Liver (tissue), 8 donors: ENCODE measurements at regions not wholly inside any gene's neighbourhood (a gene's known extent, or its start where the extent isn't known, plus 50 kb on each side); places are given as distances from the start of the nearest gene placed in this dataset.

Experiments
- DNase-seq: peaks from one replicate; pipeline ENCODE4 v3.0.0-alpha.2; 2017; ENCODE audit warnings: low spot score
- H3K27ac ChIP-seq, 2 donors: one replicate each; pipeline ENCODE4 v1.7.0; 2013; ENCODE audit warnings: inconsistent platforms in 2 of 2, low read length in 2 of 2, control low read depth in 1 of 2, low read depth in 1 of 2, mild to moderate bottlenecking in 1 of 2
- H3K27me3 ChIP-seq, 4 donors: one replicate each; pipeline versions ENCODE4 v1.6.1 to v1.7.0; 2013; ENCODE audit warnings: low read length in 3 of 4, inconsistent platforms in 1 of 4, mild to moderate bottlenecking in 1 of 4, moderate library complexity in 1 of 4; ENCODE audit not compliant: control insufficient read depth in 4 of 4, insufficient read depth in 4 of 4
- H3K36me3 ChIP-seq, 4 donors: one replicate each; pipeline versions ENCODE4 v1.6.1 to v1.7.0; 2013; ENCODE audit warnings: low read length in 3 of 4, mild to moderate bottlenecking in 3 of 4, low read depth in 1 of 4, moderate library complexity in 1 of 4; ENCODE audit not compliant: control insufficient read depth in 4 of 4, insufficient read depth in 3 of 4
- H3K4me1 ChIP-seq, 4 donors: one replicate each; pipeline versions ENCODE4 v1.6.1 to v1.7.0; 2013; ENCODE audit warnings: low read length in 3 of 4, mild to moderate bottlenecking in 3 of 4, moderate library complexity in 1 of 4; ENCODE audit not compliant: control insufficient read depth in 4 of 4, insufficient read depth in 4 of 4
- H3K4me3 ChIP-seq, 3 donors: one replicate each; pipeline versions ENCODE4 v1.6.1 to v1.7.0; 2013; ENCODE audit warnings: low read length in 3 of 3, control low read depth in 1 of 3, low read depth in 1 of 3, mild to moderate bottlenecking in 1 of 3
- H3K9ac ChIP-seq, 2 donors: one replicate each; pipeline ENCODE4 v1.7.0; 2013; ENCODE audit warnings: low read length in 2 of 2, mild to moderate bottlenecking in 2 of 2, moderate library complexity in 2 of 2, control low read depth in 1 of 2, low read depth in 1 of 2
- H3K9me3 ChIP-seq, 4 donors: one replicate each; pipeline versions ENCODE4 v1.6.1 to v1.7.0; 2013; ENCODE audit warnings: low read length in 3 of 4; ENCODE audit not compliant: control insufficient read depth in 4 of 4
- EGR1 ChIP-seq, 2 donors: IDR thresholded peaks; 2 replicates each; pipeline ENCODE4 v1.6.1; 2016 to 2018; ENCODE audit warnings: antibody characterized with exemption in 2 of 2, low read depth in 2 of 2
- FOXA1 ChIP-seq: IDR thresholded peaks from 2 replicates; pipeline ENCODE4 v1.6.1; 2016; ENCODE audit warnings: antibody characterized with exemption
- GABPA ChIP-seq, 2 donors: IDR thresholded peaks in 1 of 2; conservative IDR thresholded peaks in 1 of 2; 2 replicates each; pipeline ENCODE4 v1.6.1; 2016; ENCODE audit warnings: antibody characterized with exemption in 2 of 2, mild to moderate bottlenecking in 1 of 2, moderate library complexity in 1 of 2
- HNF4A ChIP-seq, 2 donors: conservative IDR thresholded peaks; 2 replicates each; pipeline ENCODE4 v1.6.1; 2016; ENCODE audit warnings: antibody characterized with exemption in 2 of 2, mild to moderate bottlenecking in 2 of 2
- HNF4G ChIP-seq: IDR thresholded peaks from 2 replicates; pipeline ENCODE4 v1.6.1; 2016; ENCODE audit warnings: antibody characterized with exemption
- JUND ChIP-seq, 2 donors: IDR thresholded peaks; 2 replicates each; pipeline ENCODE4 v1.6.1; 2016; ENCODE audit warnings: antibody characterized with exemption in 2 of 2
- NR2F2 ChIP-seq: IDR thresholded peaks from 2 replicates; pipeline ENCODE4 v1.6.1; 2016; ENCODE audit warnings: antibody characterized with exemption
- RAD21 ChIP-seq, 2 donors: IDR thresholded peaks; 2 replicates each; pipeline ENCODE4 v1.6.1; 2016; ENCODE audit warnings: antibody characterized with exemption in 2 of 2, mild to moderate bottlenecking in 2 of 2
- RXRA ChIP-seq, 2 donors: IDR thresholded peaks; 2 replicates each; pipeline ENCODE4 v1.6.1; 2017 to 2018; ENCODE audit warnings: antibody characterized with exemption in 2 of 2, mild to moderate bottlenecking in 1 of 2
- SP1 ChIP-seq: IDR thresholded peaks from 2 replicates; pipeline ENCODE4 v1.6.1; 2018; ENCODE audit warnings: antibody characterized with exemption, mild to moderate bottlenecking
- YY1 ChIP-seq: IDR thresholded peaks from 2 replicates; pipeline ENCODE4 v1.6.1; 2016; ENCODE audit warnings: antibody characterized with exemption, mild to moderate bottlenecking
- WGBS: extraction: QIAGEN DNeasy Blood & Tissue Kit; methylation state at CpG from one replicate; pipeline ENCODE4 v1.1.7; 2013; 5-methylcytosine and 5-hydroxymethylcytosine counted together
- TF ChIP-seq, protein P1 (sequence below): IDR thresholded peaks from 2 replicates; pipeline ENCODE4 v1.6.1; 2016; ENCODE audit warnings: antibody characterized with exemption
- TF ChIP-seq, protein P2 (sequence below): fragments of 150-350 bp; IDR thresholded peaks from 2 replicates; pipeline ENCODE4 v1.5.1; 2017; ENCODE audit warnings: improper control_type of control experiment, low read depth, low read length; ENCODE audit not compliant: missing input control
- TF ChIP-seq, protein P3 (sequence below): IDR thresholded peaks from 2 replicates; pipeline ENCODE4 v1.6.1; 2016; ENCODE audit warnings: antibody characterized with exemption, mild to moderate bottlenecking
- TF ChIP-seq, protein P4 (sequence below): IDR thresholded peaks from 2 replicates; pipeline ENCODE4 v1.6.1; 2016; ENCODE audit warnings: antibody characterized with exemption
- TF ChIP-seq, protein P5 (sequence below): IDR thresholded peaks from 2 replicates; pipeline ENCODE4 v1.6.1; 2016; ENCODE audit warnings: antibody characterized with exemption
- donor health status: healthy.
- donor health status: healthy.
- donor health status: healthy.
- donor health status: healthy.
- donor health status: healthy.

DNA sequence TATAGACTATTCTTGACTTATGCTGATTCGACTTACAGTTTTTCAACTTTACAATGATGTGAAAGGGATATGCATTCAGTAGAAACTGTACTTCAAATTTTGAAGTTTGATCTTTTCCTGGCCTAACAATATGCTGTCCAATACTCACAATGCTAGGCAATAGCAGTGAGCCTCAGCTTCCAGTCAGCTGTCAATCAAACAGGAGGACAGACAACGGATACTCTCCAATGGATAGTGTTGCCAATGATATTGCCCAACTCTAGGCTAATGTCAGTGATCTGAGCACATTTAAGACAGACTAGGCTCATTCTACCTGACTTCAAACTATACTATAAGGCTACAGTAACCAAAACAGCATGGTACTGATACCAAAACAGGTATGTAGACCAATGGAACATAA lies 55.0 kb upstream of the ZNF280D start (continued):
- TF ChIP-seq, protein P1, sequence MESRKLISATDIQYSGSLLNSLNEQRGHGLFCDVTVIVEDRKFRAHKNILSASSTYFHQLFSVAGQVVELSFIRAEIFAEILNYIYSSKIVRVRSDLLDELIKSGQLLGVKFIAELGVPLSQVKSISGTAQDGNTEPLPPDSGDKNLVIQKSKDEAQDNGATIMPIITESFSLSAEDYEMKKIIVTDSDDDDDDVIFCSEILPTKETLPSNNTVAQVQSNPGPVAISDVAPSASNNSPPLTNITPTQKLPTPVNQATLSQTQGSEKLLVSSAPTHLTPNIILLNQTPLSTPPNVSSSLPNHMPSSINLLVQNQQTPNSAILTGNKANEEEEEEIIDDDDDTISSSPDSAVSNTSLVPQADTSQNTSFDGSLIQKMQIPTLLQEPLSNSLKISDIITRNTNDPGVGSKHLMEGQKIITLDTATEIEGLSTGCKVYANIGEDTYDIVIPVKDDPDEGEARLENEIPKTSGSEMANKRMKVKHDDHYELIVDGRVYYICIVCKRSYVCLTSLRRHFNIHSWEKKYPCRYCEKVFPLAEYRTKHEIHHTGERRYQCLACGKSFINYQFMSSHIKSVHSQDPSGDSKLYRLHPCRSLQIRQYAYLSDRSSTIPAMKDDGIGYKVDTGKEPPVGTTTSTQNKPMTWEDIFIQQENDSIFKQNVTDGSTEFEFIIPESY = no peak

DNA sequence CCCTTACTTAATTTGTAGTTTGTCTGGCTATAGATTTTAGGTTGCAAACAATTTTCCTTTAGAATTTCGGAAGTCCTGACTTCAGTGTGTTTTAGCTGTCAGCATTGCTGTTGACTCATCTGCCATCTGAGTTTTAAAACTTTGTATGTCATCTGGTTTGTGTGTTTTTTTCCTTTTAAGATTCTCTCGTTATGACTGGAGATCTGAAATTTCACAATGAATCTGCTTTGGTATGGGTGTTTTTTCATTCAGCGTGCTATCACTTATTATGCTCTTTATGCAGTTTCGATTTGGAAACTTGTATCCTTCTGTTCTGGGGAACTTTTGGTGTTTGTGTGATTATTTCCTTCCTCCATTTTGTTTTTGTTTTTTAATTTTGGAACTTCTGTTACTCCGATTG lies 53.7 kb upstream of the ZNF280D start:
- TF ChIP-seq, protein P2, sequence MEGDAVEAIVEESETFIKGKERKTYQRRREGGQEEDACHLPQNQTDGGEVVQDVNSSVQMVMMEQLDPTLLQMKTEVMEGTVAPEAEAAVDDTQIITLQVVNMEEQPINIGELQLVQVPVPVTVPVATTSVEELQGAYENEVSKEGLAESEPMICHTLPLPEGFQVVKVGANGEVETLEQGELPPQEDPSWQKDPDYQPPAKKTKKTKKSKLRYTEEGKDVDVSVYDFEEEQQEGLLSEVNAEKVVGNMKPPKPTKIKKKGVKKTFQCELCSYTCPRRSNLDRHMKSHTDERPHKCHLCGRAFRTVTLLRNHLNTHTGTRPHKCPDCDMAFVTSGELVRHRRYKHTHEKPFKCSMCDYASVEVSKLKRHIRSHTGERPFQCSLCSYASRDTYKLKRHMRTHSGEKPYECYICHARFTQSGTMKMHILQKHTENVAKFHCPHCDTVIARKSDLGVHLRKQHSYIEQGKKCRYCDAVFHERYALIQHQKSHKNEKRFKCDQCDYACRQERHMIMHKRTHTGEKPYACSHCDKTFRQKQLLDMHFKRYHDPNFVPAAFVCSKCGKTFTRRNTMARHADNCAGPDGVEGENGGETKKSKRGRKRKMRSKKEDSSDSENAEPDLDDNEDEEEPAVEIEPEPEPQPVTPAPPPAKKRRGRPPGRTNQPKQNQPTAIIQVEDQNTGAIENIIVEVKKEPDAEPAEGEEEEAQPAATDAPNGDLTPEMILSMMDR = no peak
- TF ChIP-seq, protein P3, sequence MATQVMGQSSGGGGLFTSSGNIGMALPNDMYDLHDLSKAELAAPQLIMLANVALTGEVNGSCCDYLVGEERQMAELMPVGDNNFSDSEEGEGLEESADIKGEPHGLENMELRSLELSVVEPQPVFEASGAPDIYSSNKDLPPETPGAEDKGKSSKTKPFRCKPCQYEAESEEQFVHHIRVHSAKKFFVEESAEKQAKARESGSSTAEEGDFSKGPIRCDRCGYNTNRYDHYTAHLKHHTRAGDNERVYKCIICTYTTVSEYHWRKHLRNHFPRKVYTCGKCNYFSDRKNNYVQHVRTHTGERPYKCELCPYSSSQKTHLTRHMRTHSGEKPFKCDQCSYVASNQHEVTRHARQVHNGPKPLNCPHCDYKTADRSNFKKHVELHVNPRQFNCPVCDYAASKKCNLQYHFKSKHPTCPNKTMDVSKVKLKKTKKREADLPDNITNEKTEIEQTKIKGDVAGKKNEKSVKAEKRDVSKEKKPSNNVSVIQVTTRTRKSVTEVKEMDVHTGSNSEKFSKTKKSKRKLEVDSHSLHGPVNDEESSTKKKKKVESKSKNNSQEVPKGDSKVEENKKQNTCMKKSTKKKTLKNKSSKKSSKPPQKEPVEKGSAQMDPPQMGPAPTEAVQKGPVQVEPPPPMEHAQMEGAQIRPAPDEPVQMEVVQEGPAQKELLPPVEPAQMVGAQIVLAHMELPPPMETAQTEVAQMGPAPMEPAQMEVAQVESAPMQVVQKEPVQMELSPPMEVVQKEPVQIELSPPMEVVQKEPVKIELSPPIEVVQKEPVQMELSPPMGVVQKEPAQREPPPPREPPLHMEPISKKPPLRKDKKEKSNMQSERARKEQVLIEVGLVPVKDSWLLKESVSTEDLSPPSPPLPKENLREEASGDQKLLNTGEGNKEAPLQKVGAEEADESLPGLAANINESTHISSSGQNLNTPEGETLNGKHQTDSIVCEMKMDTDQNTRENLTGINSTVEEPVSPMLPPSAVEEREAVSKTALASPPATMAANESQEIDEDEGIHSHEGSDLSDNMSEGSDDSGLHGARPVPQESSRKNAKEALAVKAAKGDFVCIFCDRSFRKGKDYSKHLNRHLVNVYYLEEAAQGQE = no peak
- no peak for TF ChIP-seq YY1
- TF ChIP-seq, protein P4, sequence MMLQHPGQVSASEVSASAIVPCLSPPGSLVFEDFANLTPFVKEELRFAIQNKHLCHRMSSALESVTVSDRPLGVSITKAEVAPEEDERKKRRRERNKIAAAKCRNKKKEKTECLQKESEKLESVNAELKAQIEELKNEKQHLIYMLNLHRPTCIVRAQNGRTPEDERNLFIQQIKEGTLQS = no peak
- TF ChIP-seq RAD21 (IDR thresholded peaks at IDR 0.05) = no peak
- TF ChIP-seq HNF4A (conservative IDR thresholded peaks at IDR 0.05) = no peak
- TF ChIP-seq JUND (IDR thresholded peaks at IDR 0.05) = no peak
- no peak for TF ChIP-seq RXRA (IDR thresholded peaks at IDR 0.05)
- TF ChIP-seq, protein P5, sequence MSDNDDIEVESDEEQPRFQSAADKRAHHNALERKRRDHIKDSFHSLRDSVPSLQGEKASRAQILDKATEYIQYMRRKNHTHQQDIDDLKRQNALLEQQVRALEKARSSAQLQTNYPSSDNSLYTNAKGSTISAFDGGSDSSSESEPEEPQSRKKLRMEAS = no peak
- TF ChIP-seq, protein P1 = no peak
- no peak for TF ChIP-seq EGR1 (IDR thresholded peaks at IDR 0.05; ENCODE audit: low read depth in 2 of 2)
- no peak for TF ChIP-seq NR2F2
- TF ChIP-seq HNF4G = no peak
- no peak for TF ChIP-seq FOXA1
- TF ChIP-seq GABPA (IDR thresholded peaks at IDR 0.05 in 1 of 2, conservative IDR thresholded peaks at IDR 0.05 in 1 of 2) = no peak
- TF ChIP-seq SP1 = no peak
- Histone ChIP-seq H3K9ac (no peak overlapping the region), H3K9me3 (peaks cover 0 to 4% (median 0%) of the 10 kb centered on the region in 4 donors), H3K36me3 (no peaks in the 10 kb centered on the region), H3K27me3 (no peaks in the 10 kb centered on the region), H3K27ac (no peak overlapping the region), H3K4me3 (no peak overlapping the region), H3K4me1 (peaks cover 0 to 1% (median 0%) of the 10 kb centered on the region in 4 donors)
- WGBS = 86% methylated on average over 5 of the region's 5 CpGs
- no peak for DNase-seq
